HepG2 (cell line): ENCODE measurements at regions not wholly inside any gene's neighbourhood (a gene's known extent, or its start where the extent isn't known, plus 50 kb on each side); places are given as distances from the start of the nearest gene placed in this dataset.

Experiments used
- AFF4 ChIP-seq: sonication (generic); formaldehyde crosslinking; IDR thresholded peaks from 2 replicates; pipeline ENCODE4 v1.4.0; 2020; ENCODE audit warnings: missing genetic modification reagents
- BCLAF1 ChIP-seq: fragments of 450-650 bp; IDR thresholded peaks from 2 replicates; pipeline ENCODE4 v1.6.1; 2017; ENCODE audit warnings: mild to moderate bottlenecking
- CBFB ChIP-seq: sonication (generic); formaldehyde crosslinking; IDR thresholded peaks from 2 replicates; pipeline ENCODE4 v1.4.0; 2020; ENCODE audit warnings: missing genetic modification reagents
- HOXD1 ChIP-seq: sonication (generic); formaldehyde crosslinking; IDR thresholded peaks from 2 replicates; pipeline ENCODE4 v1.5.0; 2020; ENCODE audit warnings: missing genetic modification reagents
- NFRKB ChIP-seq: fragments of 450-650 bp; IDR thresholded peaks from 2 replicates; pipeline ENCODE4 v1.6.1; 2017
- NFYB ChIP-seq: sonication (generic); formaldehyde crosslinking; IDR thresholded peaks from 2 replicates; pipeline ENCODE4 v1.4.0; 2020; ENCODE audit warnings: missing genetic modification reagents
- POLR2A ChIP-seq, 2 experiments: IDR thresholded peaks; 2 replicates each; pipeline ENCODE4 v1.6.1; 2011; ENCODE audit warnings: low read depth in 2 of 2, low read length in 2 of 2, mild to moderate bottlenecking in 1 of 2, moderate library complexity in 1 of 2; ENCODE audit not compliant: insufficient read depth in 1 of 2
- POLR2AphosphoS5 ChIP-seq: IDR thresholded peaks from 2 replicates; pipeline ENCODE4 v1.6.1; 2012; ENCODE audit warnings: low read depth, low read length

GRCh38 chr3:127422663-127423375 lies 135.0 kb upstream of the PRR20G start:
- TF ChIP-seq AFF4 (CRISPR knock-in tag): no peak
- TF ChIP-seq CBFB (CRISPR knock-in tag): no peak
- no peak for TF ChIP-seq POLR2A (IDR thresholded peaks at IDR 0.05; ENCODE audit: insufficient read depth in 1 of 2, low read depth in 2 of 2, low read length in 2 of 2)
- no peak for TF ChIP-seq POLR2AphosphoS5
- TF ChIP-seq NFRKB: no peak
- TF ChIP-seq BCLAF1: no peak
- TF ChIP-seq HOXD1 (CRISPR knock-in tag): no peak
- TF ChIP-seq NFYB: no peak
